Heart left ventricle (tissue), 16 donors: ENCODE measurements at regions not wholly inside any gene's neighbourhood (a gene's known extent, or its start where the extent isn't known, plus 50 kb on each side); places are given as distances from the start of the nearest gene placed in this dataset.

Experiments used
- ATAC-seq, 4 donors: fragments of 200-7000 bp; cut with Tn5 transposase; one replicate each; pipeline ENCODE4 v1.9.1; 2020 to 2022; ENCODE audit warnings: moderate library complexity in 4 of 4, mild to moderate bottlenecking in 3 of 4, moderate number of reproducible peaks in 1 of 4
- DNase-seq, 5 donors: peaks; one replicate each; pipeline ENCODE4 v3.0.0-alpha.2; 2020
- H3K27ac ChIP-seq, 12 donors: fragments of 200-600 bp; sonication (generic) in 4 of 12; one replicate each; pipeline versions ENCODE4 v1.5.0 to v1.8.0; 2016 to 2022; ENCODE audit warnings: mild to moderate bottlenecking in 2 of 12
- H3K27me3 ChIP-seq, 9 donors: fragments of 200-600 bp; sonication (generic) in 2 of 9; one replicate each; pipeline versions ENCODE4 v1.5.1 to v1.8.0; 2016 to 2022; ENCODE audit warnings: mild to moderate bottlenecking in 3 of 9
- H3K36me3 ChIP-seq, 9 donors: fragments of 200-600 bp; sonication (generic) in 2 of 9; one replicate each; pipeline versions ENCODE4 v1.5.0 to v1.8.0; 2018 to 2022; ENCODE audit warnings: mild to moderate bottlenecking in 2 of 9
- H3K4me1 ChIP-seq, 12 donors: fragments of 200-600 bp; sonication (generic) in 4 of 12; one replicate each; pipeline versions ENCODE4 v1.5.0 to v1.8.0; 2016 to 2022; ENCODE audit warnings: mild to moderate bottlenecking in 3 of 12
- H3K4me3 ChIP-seq, 12 donors: fragments of 200-600 bp; sonication (generic) in 4 of 12; one replicate each; pipeline versions ENCODE4 v1.5.0 to v1.8.0; 2017 to 2022; ENCODE audit warnings: mild to moderate bottlenecking in 9 of 12, moderate library complexity in 4 of 12
- H3K9me3 ChIP-seq, 12 donors: fragments of 200-600 bp; sonication (generic) in 4 of 12; one replicate each; pipeline versions ENCODE4 v1.5.0 to v1.8.0; 2016 to 2022; ENCODE audit warnings: mild to moderate bottlenecking in 1 of 12
- CTCF ChIP-seq, 12 donors: fragments of 200-600 bp; sonication (generic) in 4 of 12; IDR thresholded peaks; one replicate each; pipeline versions ENCODE4 v1.5.0 to v1.8.0; 2018 to 2022; ENCODE audit warnings: antibody characterized with exemption in 12 of 12, mild to moderate bottlenecking in 5 of 12
- POLR2A ChIP-seq, 2 donors: fragments of 450-650 bp; IDR thresholded peaks; one replicate each; pipeline ENCODE4 v1.6.1; 2017; ENCODE audit warnings: antibody characterized with exemption in 2 of 2, mild to moderate bottlenecking in 2 of 2, moderate library complexity in 2 of 2
- WGBS, 4 donors: extraction: QIAGEN DNeasy Blood & Tissue Kit in 2 of 4; methylation state at CpG; one replicate each; pipeline versions ENCODE4 v1.1.5 to v1.1.7; 2013 to 2018; 5-methylcytosine and 5-hydroxymethylcytosine counted together
- intact Hi-C, 10 donors: fragments of 100-400 bp; cut with DNase I; formaldehyde crosslinking; loops; one replicate each; pipeline versions ENCODE4 v1.11.1 to v1.14.2; 2022
- donor health status: ischemic (EF 13 %, LVEDD 7.1; RV severe dilation, severe dysfunction).
- donor health status: healthy with polysubstance abuse.
- donor health status: DM: no; HTN: yes; CAD: no.
- donor health status: DM: no; HTN: no; CAD: no.
- donor health status: ischemic (EF 25% LVEDD 6.9; RV normal size, moderate dysfunction).
- donor health status: ischemic (EF 25% LVEDD 5.7; RV mildly dilated, moderate dysfunction).
- donor health status: healthy.
- donor health status: DM: yes; HTN: yes; CAD: no.
- donor health status: ischemic (EF 35%, LVEDD 5.7; RV mildly dilated, moderate dysfunction).
- donor health status: nonischemic (EF 11% LVEDD 7.7; RV severe dilation, severe dysfunction).
- donor health status: DM: yes; HTN: yes; CAD: no.
- donor health status: PGD.
- donor health status: ischemic (EF 29% LVEDD 5.4; RV normal size, mild dysfunction).
- donor health status: nonischemic (EF 23%, LVEDD 6.1; RV moderate dilation, normal function).

GRCh38 chr5:167755420-167755819, 536.0 kb upstream of the WWC1 start:
- Histone ChIP-seq H3K4me1 (no peaks in the 10 kb centered on the region), H3K9me3 (no peaks in the 10 kb centered on the region), H3K27ac (no peak overlapping the region), H3K36me3 (no peaks in the 10 kb centered on the region), H3K4me3 (no peak overlapping the region), H3K27me3 (peaks cover 0 to 3% (median 0%) of the 10 kb centered on the region in 9 donors)
- TF ChIP-seq CTCF (IDR thresholded peaks at IDR 0.05) = no peak
- TF ChIP-seq POLR2A (IDR thresholded peaks at IDR 0.05) = no peak
- DNase-seq (no peak), ATAC-seq (no peak)
- WGBS, 4 donors = 36 to 54% (median 47%) methylated on average over 2 of the region's 2 CpGs
- intact Hi-C loops = no loop called here

- Histone ChIP-seq H3K27ac (no peak overlapping the region), H3K4me3 (no peak overlapping the region), H3K4me1 (no peaks in the 10 kb centered on the region), H3K27me3 (peaks cover 0 to 3% (median 0%) of the 10 kb centered on the region in 9 donors), H3K36me3 (no peaks in the 10 kb centered on the region), H3K9me3 (no peaks in the 10 kb centered on the region)
- no peak for TF ChIP-seq CTCF (IDR thresholded peaks at IDR 0.05)
- no peak for TF ChIP-seq POLR2A (IDR thresholded peaks at IDR 0.05)
- intact Hi-C loops = no loop called here
- 55 to 75% (median 69%) methylated on average over 2 of the region's 2 CpGs for WGBS, 4 donors
- ATAC-seq (no peak), DNase-seq (no peak)
These were observed 532.2 kb upstream of the WWC1 start for GRCh38 chr5:167759057-167759821.

GRCh38 chr5:167763772-167764171, 527.7 kb upstream of the WWC1 start:
- no peak overlapping the region for H3K27ac ChIP-seq
- H3K9me3 ChIP-seq = no peaks in the 10 kb centered on the region
- intact Hi-C loops = no loop called here
- no peaks in the 10 kb centered on the region for H3K4me1 ChIP-seq
- ATAC-seq (no peak), DNase-seq (no peak)
- 57 to 72% (median 65%) methylated on average over 4 of the region's 4 CpGs for WGBS, 4 donors
- H3K27me3 ChIP-seq = peaks cover 0 to 15% (median 0%) of the 10 kb centered on the region in 9 donors
- TF ChIP-seq CTCF (IDR thresholded peaks at IDR 0.05) = no peak
- TF ChIP-seq POLR2A (IDR thresholded peaks at IDR 0.05) = no peak
- H3K4me3 ChIP-seq = no peak overlapping the region
- no peaks in the 10 kb centered on the region for H3K36me3 ChIP-seq

- Histone ChIP-seq H3K9me3 (no peaks in the 10 kb centered on the region), H3K27me3 (peaks cover 0 to 15% (median 0%) of the 10 kb centered on the region in 9 donors), H3K4me1 (no peaks in the 10 kb centered on the region), H3K27ac (no peak overlapping the region), H3K36me3 (no peaks in the 10 kb centered on the region), H3K4me3 (no peak overlapping the region)
- intact Hi-C loops = no loop called here
- ATAC-seq (no peak), DNase-seq (no peak)
- WGBS, 4 donors = 61 to 79% (median 74%) methylated on average over 6 of the region's 6 CpGs
- TF ChIP-seq POLR2A (IDR thresholded peaks at IDR 0.05) (no peak), CTCF (IDR thresholded peaks at IDR 0.05) (no peak)
These were observed 526.7 kb upstream of the WWC1 start for GRCh38 chr5:167764641-167765289.
